Lower lobe of right lung (tissue), 2 donors: ENCODE measurements at regions not wholly inside any gene's neighbourhood (a gene's known extent, or its start where the extent isn't known, plus 50 kb on each side); places are given as distances from the start of the nearest gene placed in this dataset.

ENCODE experiments used
- ATAC-seq, 2 donors: fragments of 200-7000 bp; cut with Tn5 transposase; one replicate each; pipeline ENCODE4 v1.9.1; 2020 to 2022; ENCODE audit warnings: mild to moderate bottlenecking in 2 of 2, moderate library complexity in 2 of 2
- DNase-seq: peaks from one replicate; pipeline ENCODE4 v3.0.0-alpha.2; 2020
- H3K27ac ChIP-seq: fragments of 200-600 bp; one replicate; pipeline ENCODE4 v1.8.0; 2022
- H3K27me3 ChIP-seq: fragments of 200-600 bp; one replicate; pipeline ENCODE4 v1.8.0; 2022; ENCODE audit warnings: low read depth
- H3K36me3 ChIP-seq: fragments of 200-600 bp; one replicate; pipeline ENCODE4 v1.8.0; 2022; ENCODE audit warnings: mild to moderate bottlenecking
- H3K4me1 ChIP-seq: fragments of 200-600 bp; one replicate; pipeline ENCODE4 v1.8.0; 2022
- H3K4me3 ChIP-seq: fragments of 200-600 bp; one replicate; pipeline ENCODE4 v1.8.0; 2022; ENCODE audit warnings: mild to moderate bottlenecking
- H3K9me3 ChIP-seq: fragments of 200-600 bp; one replicate; pipeline ENCODE4 v1.8.0; 2022
- intact Hi-C: fragments of 100-400 bp; cut with DNase I; formaldehyde crosslinking; loops from one replicate; pipeline ENCODE4 v1.11.0; 2022
- TF ChIP-seq, protein P1 (sequence below): fragments of 200-600 bp; IDR thresholded peaks from one replicate; pipeline ENCODE4 v1.8.0; 2022; ENCODE audit warnings: antibody characterized with exemption, mild to moderate bottlenecking
- donor health status: DM: no; HTN: yes; CAD: no; lungs with severe emphysema.

- no peaks in the 10 kb centered on the region for H3K36me3 ChIP-seq
- no peak for DNase-seq
Observed at GRCh38 chr4:10947898-10948297, 263.3 kb upstream of the CLNK start.

GRCh38 chr4:10944321-10944720 is 259.8 kb upstream of the CLNK start:
- Histone ChIP-seq H3K27me3 (no peaks in the 10 kb centered on the region), H3K4me3 (no peak overlapping the region), H3K9me3 (peaks cover 4% of the 10 kb centered on the region), H3K4me1 (no peaks in the 10 kb centered on the region), H3K27ac (no peak overlapping the region), H3K36me3 (no peaks in the 10 kb centered on the region)
- TF ChIP-seq, protein P1, sequence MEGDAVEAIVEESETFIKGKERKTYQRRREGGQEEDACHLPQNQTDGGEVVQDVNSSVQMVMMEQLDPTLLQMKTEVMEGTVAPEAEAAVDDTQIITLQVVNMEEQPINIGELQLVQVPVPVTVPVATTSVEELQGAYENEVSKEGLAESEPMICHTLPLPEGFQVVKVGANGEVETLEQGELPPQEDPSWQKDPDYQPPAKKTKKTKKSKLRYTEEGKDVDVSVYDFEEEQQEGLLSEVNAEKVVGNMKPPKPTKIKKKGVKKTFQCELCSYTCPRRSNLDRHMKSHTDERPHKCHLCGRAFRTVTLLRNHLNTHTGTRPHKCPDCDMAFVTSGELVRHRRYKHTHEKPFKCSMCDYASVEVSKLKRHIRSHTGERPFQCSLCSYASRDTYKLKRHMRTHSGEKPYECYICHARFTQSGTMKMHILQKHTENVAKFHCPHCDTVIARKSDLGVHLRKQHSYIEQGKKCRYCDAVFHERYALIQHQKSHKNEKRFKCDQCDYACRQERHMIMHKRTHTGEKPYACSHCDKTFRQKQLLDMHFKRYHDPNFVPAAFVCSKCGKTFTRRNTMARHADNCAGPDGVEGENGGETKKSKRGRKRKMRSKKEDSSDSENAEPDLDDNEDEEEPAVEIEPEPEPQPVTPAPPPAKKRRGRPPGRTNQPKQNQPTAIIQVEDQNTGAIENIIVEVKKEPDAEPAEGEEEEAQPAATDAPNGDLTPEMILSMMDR = no peak
- no peak for DNase-seq
- no peak for ATAC-seq
- intact Hi-C loops = no loop called here

More at GRCh38 chr4:10947898-10948297, 263.3 kb upstream of the CLNK start:
- TF ChIP-seq, protein P1 = no peak
- no peaks in the 10 kb centered on the region for H3K9me3 ChIP-seq
- no peaks in the 10 kb centered on the region for H3K27me3 ChIP-seq
- H3K4me3 ChIP-seq = no peak overlapping the region
- intact Hi-C loops = no loop called here
- ATAC-seq = no peak
- H3K27ac ChIP-seq = no peak overlapping the region
- H3K4me1 ChIP-seq = no peaks in the 10 kb centered on the region

DNA sequence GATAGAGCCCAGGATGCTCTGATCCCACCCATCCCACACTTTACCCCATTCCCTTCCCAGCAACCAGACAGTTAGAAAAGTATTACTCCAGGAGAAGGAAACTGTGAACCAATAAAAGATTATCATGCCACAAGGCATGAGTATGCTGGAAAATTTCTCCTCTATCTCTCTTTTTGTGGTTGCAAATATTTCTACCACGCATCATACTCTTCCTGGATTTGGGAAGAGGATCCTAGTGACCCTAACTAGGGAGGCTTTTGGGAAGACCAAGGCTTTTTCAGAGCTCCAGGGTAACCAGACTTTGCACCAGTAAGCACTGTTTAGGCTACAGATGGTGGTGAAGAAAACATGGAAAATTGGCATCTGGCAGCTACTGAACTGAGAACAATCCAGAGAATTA is 257.6 kb upstream of the CLNK start:
- Histone ChIP-seq H3K27me3 (no peaks in the 10 kb centered on the region), H3K27ac (no peak overlapping the region), H3K4me1 (no peaks in the 10 kb centered on the region), H3K4me3 (no peak overlapping the region), H3K36me3 (no peaks in the 10 kb centered on the region), H3K9me3 (peaks cover 4% of the 10 kb centered on the region)
- no peak for ATAC-seq
- intact Hi-C loops = no loop called here
- no peak for DNase-seq
- TF ChIP-seq, protein P1 = no peak

GRCh38 chr4:10929818-10930217 is 245.2 kb upstream of the CLNK start:
- no peak overlapping the region for H3K4me3 ChIP-seq
- intact Hi-C loops = no loop called here
- H3K36me3 ChIP-seq = no peaks in the 10 kb centered on the region
- H3K4me1 ChIP-seq = no peaks in the 10 kb centered on the region
- DNase-seq = no peak
- ATAC-seq = no peak
- H3K27me3 ChIP-seq = no peaks in the 10 kb centered on the region
- no peaks in the 10 kb centered on the region for H3K9me3 ChIP-seq
- no peak overlapping the region for H3K27ac ChIP-seq
- TF ChIP-seq, protein P1 = no peak

- no peak for DNase-seq
- Histone ChIP-seq H3K9me3 (no peaks in the 10 kb centered on the region), H3K27ac (no peak overlapping the region), H3K27me3 (no peaks in the 10 kb centered on the region), H3K4me1 (no peaks in the 10 kb centered on the region), H3K36me3 (no peaks in the 10 kb centered on the region), H3K4me3 (no peak overlapping the region)
- TF ChIP-seq, protein P1 = no peak
- intact Hi-C loops = no loop called here
- no peak for ATAC-seq
Observed at GRCh38 chr4:10925996-10926395, 241.4 kb upstream of the CLNK start.

- H3K9me3 ChIP-seq = no peaks in the 10 kb centered on the region
- intact Hi-C loops = no loop called here
- no peak overlapping the region for H3K4me3 ChIP-seq
- H3K27me3 ChIP-seq = no peaks in the 10 kb centered on the region
- H3K36me3 ChIP-seq = no peaks in the 10 kb centered on the region
- H3K27ac ChIP-seq = no peak overlapping the region
- DNase-seq = no peak
- ATAC-seq = no peak
- TF ChIP-seq, protein P1 = no peak
- no peaks in the 10 kb centered on the region for H3K4me1 ChIP-seq
Observed at GRCh38 chr4:10924274-10924673, 239.7 kb upstream of the CLNK start.
